Pons (tissue), 1 donor: ENCODE measurements at regions not wholly inside any gene's neighbourhood (a gene's known extent, or its start where the extent isn't known, plus 50 kb on each side); places are given as distances from the start of the nearest gene placed in this dataset.
"Not testable (repeated sequence)": the region's sequence is repeated elsewhere in the genome, so short reads cannot be mapped to it uniquely, and the experiment has no call there.

ENCODE experiments used
- DNase-seq: peaks from one replicate; pipeline ENCODE4 v3.0.0-alpha.2; 2016; ENCODE audit warnings: low spot score

DNA sequence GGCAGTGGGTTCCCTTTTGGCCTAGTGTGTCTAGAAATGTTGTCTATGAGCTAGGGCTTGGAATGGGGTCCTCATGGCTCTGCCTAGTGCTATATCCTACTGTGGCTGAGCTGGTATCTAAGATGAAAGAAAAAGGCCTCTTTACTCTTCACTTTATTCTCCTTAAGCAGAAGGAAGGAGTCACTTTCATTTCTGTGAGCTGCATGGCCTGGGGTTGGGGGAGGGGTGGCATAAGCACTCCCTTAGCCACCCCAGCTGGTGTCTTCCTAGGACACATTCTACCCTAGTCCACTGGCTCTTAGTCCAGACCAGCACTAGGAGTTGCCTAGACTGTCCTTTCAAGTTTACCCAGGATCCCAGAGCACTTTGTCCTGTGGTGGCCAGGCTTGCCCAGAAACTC lies 1148.9 kb upstream of the CNTN5 start:
- DNase-seq = no peak

DNA sequence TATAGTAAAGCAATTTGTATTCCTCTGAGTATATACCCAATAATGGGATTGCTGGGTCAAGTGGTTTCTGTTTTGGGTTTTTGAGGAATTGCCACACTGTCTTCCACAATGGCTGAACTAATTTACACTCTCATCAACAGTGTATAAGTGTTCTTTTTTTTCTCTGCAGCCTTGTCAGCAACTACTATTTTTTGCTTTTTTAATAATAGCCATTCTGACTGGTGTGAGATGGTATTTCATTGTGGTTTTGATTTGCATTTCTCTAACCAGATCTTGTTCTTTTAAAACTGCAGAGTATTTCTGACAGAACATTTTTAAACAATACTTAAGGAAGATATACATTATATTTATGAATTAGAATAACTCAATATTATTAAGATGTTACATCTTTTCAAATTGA lies 1140.5 kb upstream of the CNTN5 start:
- no peak for DNase-seq

- no peak for DNase-seq
Observed at GRCh38 chr11:97883086-97883485, 1137.7 kb upstream of the CNTN5 start.

DNA sequence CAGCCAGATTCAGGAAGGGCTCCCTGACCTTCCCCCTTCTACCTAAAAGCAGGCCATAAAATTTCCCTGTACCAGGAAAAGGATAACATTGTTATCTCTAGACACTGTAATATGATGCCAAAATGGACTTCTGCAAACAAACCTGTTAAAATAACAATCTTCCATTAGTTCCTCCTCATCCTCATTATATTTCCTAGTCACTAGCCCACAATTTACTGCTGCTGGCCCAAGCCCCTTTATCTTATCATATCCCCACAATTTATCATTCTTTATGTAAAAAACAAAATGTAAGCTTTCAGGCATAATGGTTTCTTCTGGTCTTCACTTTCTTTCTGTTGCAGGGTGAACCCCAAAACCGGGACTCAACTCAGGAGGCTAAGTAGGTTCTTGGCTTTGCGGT lies 1132.1 kb upstream of the CNTN5 start:
- no peak for DNase-seq

GRCh38 chr11:97890466-97890865 lies 1130.3 kb upstream of the CNTN5 start:
- DNase-seq = peak; percentile 89

- no peak for DNase-seq
Observed at GRCh38 chr11:97893612-97894011, 1127.1 kb upstream of the CNTN5 start.

DNA sequence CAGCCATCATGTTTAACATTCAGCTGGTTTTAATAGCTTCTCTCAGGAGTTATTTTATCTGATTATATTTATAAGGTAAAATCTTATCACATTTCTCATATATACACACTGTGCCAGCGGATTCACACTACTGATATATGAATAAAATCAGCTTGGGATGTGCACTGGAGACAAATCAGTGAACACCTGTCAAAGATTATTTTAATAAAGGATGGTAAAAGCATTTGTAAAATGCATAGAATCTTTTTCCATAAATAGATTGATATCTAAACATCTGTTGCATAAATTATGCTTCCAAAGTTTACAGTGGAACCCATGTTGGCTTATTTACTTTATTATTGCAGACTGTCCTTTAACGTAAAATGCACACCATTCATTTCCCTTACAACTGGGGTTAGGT lies 1125.8 kb upstream of the CNTN5 start:
- DNase-seq = no peak

DNA sequence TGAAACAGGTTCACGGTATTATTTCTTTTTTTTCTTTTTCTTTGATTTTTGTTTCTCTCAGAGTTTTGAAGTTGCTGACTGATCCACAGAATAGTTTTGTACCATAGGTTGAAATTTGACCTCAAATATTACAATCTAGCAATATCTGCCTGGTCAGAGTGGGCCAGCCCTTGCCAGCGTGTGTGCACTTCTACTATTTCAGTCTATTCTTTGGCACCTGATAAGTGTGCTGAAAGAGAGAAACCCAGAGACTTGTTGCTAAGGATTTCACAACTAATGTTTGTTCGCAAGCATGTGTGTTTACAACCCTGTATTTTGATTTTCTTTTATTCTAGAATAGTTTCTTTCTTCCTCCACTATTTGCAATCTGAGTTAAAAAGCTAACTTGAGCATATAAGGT lies 1125.2 kb upstream of the CNTN5 start:
- DNase-seq = no peak

DNA sequence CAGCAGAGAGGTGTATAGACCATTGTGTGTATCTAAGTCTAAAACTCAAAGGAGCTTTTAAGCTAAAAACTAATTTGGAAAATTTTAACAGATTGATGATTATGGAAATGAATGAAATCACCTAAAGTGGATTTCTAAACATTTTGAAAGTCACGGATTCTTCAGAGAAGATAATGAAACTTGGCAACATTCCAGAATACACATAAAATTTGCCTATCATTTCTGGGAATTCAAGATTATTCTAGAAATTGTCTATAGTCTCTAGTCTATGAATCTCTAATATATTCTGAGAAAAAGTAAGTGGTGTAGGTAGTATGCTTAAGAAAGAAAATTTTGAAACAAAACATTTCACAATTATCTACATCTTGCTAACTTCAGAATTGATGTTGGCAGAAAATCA lies 1117.9 kb upstream of the CNTN5 start:
- no peak for DNase-seq

DNA sequence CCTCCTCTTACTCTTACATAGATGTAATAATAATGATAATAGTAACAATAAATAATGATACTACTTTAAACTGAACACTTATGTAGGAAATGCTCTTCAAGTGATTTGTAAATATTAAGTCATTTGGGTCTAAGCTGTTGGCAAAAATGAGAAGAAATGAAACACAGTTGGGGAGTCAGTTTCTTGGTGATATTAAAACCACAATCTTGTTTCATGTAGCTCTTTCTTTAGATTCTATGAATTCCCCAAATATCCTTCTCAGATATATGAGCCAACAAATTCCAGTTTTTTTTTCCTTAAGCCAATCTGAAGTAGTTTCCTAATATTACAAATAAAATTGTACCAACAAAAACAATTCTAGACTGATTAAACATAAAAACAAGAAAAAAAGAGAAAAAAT lies 1115.6 kb upstream of the CNTN5 start:
- DNase-seq = no peak

- DNase-seq = no peak
Observed at GRCh38 chr11:97905671-97906070, 1115.1 kb upstream of the CNTN5 start.

DNA sequence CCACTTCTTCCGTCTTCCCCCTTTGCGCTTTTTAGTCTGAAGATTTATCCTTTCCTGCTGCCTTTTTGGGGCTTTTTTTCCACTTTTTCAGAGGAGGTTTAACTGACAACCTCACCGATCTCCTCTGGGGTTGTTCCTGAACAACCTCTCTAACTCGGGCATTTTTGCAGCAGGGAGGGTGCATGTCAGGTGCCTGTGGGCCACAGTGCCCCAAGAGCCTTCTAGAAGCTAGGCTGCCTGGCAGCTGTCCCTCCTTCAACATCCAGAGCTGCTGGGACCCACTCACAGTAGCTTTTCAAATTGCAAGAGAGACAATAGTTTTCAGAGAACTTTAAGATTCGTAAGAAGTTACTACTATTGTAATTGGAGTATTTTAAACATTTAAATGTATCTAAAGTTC lies 1112.4 kb upstream of the CNTN5 start:
- no peak for DNase-seq

DNA sequence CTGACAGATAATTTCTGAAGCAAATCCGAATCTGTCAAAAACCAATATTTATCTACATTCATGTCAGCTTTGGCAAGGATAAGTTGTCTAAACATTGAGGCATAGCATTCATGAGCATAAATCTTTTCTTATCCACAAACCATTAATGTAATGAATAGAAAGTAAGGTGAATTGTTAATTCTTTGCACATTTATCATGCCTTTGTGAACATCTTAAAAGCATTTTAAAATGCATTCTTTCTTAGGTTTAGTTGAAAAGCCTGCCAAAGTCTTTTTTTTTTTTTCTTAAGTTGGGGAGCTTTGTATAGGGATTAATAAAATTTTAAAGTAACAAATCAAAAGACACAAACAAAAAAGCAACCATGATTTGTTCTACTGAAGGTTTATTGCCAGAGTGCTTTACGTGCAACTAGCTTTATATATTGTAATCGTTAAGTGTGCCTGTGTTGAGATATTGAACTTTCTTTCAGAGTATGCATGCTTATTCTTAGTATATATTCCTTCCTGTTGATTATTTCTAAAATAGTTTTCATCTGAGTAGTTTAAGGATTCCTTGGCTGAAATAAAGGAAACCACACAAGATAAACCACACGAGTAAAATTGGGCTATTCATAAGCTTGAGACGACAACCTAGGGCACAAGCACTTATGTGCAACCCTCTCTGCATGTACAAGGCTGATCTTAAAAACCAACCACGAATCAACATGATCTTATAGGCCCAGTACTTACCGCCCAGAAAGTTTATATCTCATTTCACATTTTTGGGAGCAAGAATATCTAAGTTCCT lies 1110.9 kb upstream of the CNTN5 start:
- no peak for DNase-seq

DNA sequence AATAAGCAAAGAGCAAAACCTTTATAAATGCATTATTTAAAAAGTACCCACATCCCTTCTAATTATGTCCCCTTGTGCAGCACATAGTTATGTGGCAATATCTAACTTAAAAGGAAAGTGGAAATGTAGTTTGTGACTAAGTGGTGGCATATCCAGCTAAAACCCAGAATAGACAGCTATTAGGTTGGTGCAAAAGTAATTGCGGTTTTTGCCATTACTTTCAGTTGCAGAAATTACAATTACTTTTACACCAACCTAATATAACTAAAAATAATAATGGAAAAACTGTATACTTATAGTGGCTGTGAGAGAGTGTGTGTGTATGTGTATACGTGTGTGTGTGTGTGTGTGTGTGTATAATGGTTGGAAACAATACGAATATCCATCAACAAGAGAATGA lies 1108.1 kb upstream of the CNTN5 start:
- DNase-seq = no peak

DNA sequence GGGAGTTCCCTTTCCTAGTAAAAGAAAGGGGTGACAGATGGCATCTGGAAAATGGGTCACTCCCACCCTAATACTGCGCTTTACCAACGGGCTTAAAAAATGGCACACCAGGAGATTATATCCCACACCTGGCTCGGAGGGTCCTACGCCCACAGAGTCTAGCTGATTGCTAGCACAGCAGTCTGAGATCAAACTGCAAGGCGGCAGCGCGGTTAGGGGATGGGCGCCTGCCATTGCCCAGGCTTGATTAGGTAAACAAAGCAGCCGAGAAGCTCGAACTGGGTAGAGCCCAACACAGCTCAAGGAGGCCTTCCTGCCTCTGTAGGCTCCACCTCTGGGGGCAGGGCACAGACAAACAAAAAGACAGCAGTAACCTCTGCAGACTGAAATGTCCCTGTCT lies 1097.8 kb upstream of the CNTN5 start:
- DNase-seq = not testable (repeated sequence)

GRCh38 chr11:97934572-97935208 lies 1086.1 kb upstream of the CNTN5 start:
- no peak for DNase-seq

- DNase-seq = no peak
Observed at GRCh38 chr11:97937501-97937900, 1083.2 kb upstream of the CNTN5 start.

- DNase-seq = no peak
Observed at GRCh38 chr11:97938789-97939188, 1082.0 kb upstream of the CNTN5 start.

GRCh38 chr11:97943493-97943892 lies 1077.3 kb upstream of the CNTN5 start:
- no peak for DNase-seq

DNA sequence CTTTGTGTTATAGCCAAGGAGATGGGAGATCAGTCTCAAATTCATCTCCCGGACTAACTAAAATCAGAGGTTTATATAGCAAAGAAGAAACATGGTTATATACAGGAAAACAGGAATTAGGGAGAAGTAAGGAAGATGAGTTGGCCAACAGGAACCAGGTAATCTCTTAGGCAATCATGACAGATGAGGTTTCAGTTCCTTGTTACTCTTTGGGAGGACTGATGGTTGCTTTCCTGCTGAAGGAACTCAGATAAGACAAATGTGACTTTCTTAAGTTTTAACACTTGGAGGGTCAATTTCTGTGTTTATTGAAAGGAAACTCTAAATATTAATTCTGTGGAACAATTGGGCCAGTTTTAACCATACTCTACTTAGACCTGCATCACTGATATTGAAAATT lies 1072.0 kb upstream of the CNTN5 start:
- no peak for DNase-seq

DNA sequence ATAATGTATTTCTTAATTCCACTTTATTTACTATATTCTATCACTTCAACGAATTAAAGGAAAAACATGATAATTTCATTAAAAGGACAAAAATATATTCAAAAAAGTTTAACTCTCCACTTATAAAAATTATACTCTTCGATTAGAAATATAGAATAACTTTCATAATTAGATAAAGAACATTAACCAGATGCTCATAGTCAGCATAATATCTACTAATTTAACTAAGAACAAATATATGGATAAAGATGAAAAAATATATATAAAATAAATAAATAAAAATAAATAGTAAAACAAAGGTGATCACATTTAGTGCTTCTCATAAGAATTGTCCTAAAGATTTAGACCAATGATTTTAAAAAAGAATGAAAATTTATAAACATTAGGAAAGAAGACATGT lies 1065.2 kb upstream of the CNTN5 start:
- no peak for DNase-seq

DNA sequence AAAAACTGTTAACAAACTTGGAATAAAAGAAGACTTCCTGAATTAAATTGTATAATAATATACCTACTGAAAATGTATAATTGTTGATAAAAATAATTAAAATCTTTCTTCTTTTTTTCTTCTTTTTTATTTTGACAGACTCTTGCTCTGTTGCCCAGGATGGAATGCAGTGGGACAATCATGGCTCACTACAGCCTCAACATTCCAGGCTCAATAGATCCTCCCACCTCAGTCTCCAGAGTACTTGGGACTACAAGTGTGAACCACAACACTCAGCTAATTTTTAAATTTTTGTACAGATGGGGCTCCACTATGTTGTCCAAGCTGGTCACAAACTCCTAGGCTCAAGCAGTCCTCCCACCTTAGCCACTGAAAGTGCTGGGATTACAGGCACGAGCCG lies 1063.8 kb upstream of the CNTN5 start:
- DNase-seq = no peak

DNA sequence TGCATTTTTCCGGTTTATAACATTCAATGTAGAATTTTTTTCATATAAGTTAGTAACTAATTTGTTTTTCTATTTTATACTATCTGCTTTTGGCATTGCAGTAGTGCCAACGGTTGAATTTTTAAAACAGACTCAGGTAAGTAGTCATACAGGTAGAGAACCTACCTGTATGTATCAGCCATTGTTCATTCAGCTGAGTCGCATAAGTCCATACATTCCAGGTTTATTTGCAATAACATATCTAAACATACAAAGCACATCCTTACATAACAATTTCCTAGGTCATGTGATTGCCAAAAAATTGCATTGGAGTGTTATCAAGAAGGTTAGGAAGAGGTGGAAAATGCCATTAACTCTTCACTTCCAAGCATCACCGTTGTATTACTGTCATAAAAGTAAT lies 1059.3 kb upstream of the CNTN5 start:
- no peak for DNase-seq

DNA sequence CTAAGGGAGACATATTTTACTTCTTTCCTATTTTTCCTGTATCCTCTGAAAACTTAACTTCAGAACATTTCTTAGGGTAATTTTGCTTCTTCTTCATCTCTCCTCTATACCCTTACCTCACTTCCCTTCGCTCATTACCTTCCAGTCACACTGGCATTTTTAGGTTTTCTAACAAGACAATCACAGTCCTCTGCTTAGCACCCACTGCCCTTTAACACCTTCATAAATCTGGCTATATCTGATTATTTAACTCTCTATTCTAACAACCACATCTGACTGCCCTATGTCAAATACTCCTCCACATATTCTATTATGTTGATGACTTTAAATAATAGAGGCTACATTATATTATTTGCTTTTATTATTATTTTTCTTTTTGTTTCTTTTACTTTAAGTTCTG lies 1058.0 kb upstream of the CNTN5 start:
- DNase-seq = no peak
